ENCODE measurements at regions not wholly inside any gene's neighbourhood (a gene's known extent, or its start where the extent isn't known, plus 50 kb on each side); places are given as distances from the start of the nearest gene placed in this dataset.

- DNase-seq (ENCODE audit: low read depth in 3 of 3) = no peak
Measured at GRCh38 chr2:47236503-47237215, 60.3 kb upstream of the CALM2 start.

DNA sequence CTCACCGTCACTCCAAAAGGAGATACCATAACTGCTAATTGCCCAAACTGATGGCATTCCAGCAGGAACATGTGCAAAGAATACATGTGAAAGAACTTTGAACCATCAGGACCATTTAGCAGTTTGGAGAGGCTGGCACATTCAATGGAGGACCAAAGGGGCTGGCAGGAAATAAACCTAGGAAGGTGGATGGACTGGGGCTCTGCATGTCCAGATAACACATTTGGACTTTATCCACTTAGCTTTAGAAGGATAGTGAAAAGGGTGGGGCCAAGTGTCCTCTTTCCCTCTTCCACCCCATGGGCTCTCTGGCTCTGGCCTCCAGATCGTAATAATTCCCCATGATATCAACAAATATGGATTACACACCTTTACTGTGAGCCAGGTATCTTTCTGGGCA lies 58.8 kb upstream of the CALM2 start:
- no peak for DNase-seq (ENCODE audit: low read depth in 3 of 3)

DNA sequence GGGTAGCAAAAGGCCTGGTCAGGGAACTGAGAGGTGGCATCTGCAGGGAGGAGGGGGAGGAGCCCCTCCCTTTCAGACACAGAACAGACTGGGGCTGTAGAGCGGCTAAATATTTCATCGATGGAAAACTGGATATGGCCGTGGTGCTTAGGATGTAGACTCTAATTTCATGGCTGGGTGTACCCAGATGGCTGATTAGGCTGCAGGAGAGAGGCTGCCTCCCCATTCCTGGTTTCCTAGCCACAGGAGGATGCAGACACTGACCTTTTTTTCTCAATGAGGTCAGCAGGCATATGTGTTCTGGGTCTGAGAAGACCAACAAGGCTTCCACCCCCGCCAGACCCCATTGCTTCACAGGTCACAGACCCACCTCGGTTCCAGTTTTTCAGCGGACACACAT lies 58.1 kb upstream of the CALM2 start:
- no peak for DNase-seq (ENCODE audit: low read depth in 3 of 3)

- no peak for DNase-seq (ENCODE audit: low read depth in 3 of 3)
Measured at GRCh38 chr2:47232738-47233415, 56.6 kb upstream of the CALM2 start.

DNA sequence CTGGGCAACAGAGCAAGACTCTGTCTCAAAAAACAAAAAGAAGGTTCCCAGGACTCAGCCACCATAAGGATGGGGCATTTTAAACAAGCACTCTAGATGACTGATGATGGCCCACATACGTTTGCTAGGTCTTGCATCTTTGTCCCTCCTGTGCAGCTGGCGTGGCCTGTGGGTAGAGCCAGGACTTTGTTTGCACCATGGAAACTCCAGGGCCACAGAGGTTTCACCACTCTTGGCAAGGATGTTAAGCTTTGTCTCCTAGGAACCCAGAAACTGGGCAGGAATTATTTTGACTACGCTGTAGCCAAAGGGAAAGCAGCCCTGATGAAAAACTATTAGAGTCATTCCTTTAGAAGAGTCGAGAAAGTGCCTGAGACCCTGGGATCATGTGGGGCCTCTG lies 54.1 kb upstream of the CALM2 start:
- DNase-seq (ENCODE audit: low read depth in 3 of 3) = no peak

DNA sequence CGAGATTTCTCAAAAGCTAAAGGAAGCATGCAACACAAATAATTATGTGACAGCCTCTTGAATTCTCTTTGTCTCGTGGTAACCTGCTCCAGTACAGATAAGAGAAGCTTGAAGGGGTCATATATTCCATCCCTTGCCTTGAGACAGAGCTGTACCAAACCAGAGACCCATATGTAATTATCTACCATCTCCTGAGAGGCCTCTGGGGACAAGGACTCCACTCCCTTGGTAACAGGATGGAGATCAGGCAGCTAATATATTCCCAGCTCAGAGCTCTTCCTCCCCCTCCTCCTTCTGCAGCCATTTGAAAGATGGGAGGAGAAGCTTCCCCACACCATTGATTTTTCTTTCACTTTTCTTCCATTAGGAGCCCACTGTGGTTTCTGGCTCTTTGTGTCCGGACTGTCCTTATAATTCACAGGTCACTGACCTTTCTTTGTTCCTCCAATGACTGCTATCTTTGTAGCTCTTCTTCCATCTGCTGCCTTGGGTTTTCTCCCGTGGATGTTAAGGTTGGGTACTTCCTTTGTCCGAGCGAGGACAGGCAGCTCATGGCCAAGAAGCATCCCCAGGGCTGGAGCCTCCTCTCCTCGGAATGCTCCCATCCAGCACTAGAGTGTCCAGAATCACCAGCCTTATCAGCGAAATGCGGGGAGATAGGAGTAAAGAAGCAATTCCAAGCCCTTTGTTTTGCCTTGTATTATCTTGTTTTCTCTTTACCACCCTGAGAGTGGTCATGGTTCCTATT lies 51.4 kb upstream of the CALM2 start:
- DNase-seq (ENCODE audit: low read depth in 3 of 3) = no peak

DNA sequence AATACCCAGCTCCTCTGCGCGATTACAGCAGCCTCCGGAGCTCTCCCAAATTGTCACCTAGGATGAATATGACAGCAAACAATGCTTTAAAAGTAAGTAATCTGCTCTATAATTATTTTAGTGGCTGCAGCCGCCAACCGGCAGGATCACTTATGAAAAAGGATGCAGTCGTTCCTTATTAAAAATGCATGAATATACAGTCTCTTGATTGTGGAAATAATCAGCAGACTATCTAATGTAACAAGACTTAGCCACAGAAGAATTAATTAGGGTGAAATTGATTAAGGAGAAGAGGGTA lies 50.6 kb upstream of the CALM2 start:
- DNase-seq (ENCODE audit: low read depth in 3 of 3) = no peak

DNA sequence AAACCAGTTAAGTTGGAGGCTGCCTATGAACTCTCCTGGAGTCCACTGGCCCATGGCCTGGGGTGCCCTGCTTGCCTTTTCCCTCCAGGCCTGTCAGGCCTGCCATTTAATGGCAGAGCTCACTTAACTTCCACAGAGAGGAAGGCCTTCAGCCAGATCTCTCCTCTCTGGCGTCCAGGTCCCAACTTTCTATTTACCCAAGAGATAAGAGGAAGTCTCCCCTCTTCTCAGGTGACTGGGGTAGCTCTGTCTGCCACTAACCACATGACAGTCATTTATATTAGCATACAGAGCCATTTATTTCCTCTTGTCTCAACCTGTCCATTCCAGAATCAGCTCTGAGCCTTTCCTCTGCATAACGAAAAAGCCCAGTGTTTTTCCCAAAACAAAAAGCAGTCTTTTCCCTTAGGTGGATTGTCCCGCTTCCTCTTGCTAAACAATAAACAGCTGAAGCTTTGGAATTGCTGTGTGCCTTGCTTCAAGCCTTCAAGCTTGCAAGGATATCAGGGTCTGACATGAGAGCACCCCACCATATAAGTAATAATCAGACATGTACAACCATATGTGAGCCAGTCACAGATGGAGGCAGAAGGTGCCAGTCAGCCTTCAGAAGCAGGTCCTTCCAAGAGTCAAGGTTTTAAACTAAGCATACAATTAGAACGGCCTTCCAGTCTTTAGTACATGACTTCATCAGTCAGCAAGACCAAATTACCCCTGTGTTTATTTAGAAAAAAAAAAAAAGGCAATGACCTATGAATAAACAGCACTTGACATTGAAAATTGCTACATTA lies 50.0 kb upstream of the CALM2 start:
- no peak for DNase-seq (ENCODE audit: low read depth in 3 of 3)
